Renal cortical epithelial cell (primary cell): ENCODE measurements at regions not wholly inside any gene's neighbourhood (a gene's known extent, or its start where the extent isn't known, plus 50 kb on each side); places are given as distances from the start of the nearest gene placed in this dataset.
"Not testable (repeated sequence)": the region's sequence is repeated elsewhere in the genome, so short reads cannot be mapped to it uniquely, and the experiment has no call there.

Experiments
- DNase-seq: peaks from one replicate; pipeline ENCODE4 v3.0.0-alpha.2; 2011; ENCODE audit warnings: low read depth

- DNase-seq, result no peak
Measured at GRCh38 chr5:54884195-54884536, 101.2 kb downstream of the ESM1 start.

- peak; percentile 49 for DNase-seq
Measured at GRCh38 chr5:54883374-54884194, 101.8 kb downstream of the ESM1 start.

- DNase-seq, result no peak
Measured at GRCh38 chr5:54882841-54883240, 102.6 kb downstream of the ESM1 start.

- peak; percentile 61 for DNase-seq
Measured at GRCh38 chr5:54882101-54882500, 103.3 kb downstream of the ESM1 start.

GRCh38 chr5:54881286-54882005 lies 103.9 kb downstream of the ESM1 start:
- peak; percentile 72 for DNase-seq

GRCh38 chr5:54876976-54877375 lies 108.4 kb downstream of the ESM1 start:
- no peak for DNase-seq

GRCh38 chr5:54876556-54876955 lies 108.8 kb downstream of the ESM1 start:
- DNase-seq, result no peak

GRCh38 chr5:54874337-54875021 lies 110.9 kb downstream of the ESM1 start:
- peak; percentile 66 for DNase-seq

GRCh38 chr5:54873691-54874090 lies 111.7 kb downstream of the ESM1 start:
- no peak for DNase-seq

GRCh38 chr5:54872810-54873209 lies 112.6 kb downstream of the ESM1 start:
- DNase-seq, result no peak

- no peak for DNase-seq
Measured at GRCh38 chr5:54870271-54870670, 115.1 kb downstream of the ESM1 start.

- no peak for DNase-seq
Measured at GRCh38 chr5:54869691-54870090, 115.7 kb downstream of the ESM1 start.

GRCh38 chr5:54868511-54869483 lies 116.6 kb downstream of the ESM1 start:
- no peak for DNase-seq

- peak; percentile 68 for DNase-seq
Measured at GRCh38 chr5:54867310-54867944, 118.0 kb downstream of the ESM1 start.

GRCh38 chr5:54864911-54865515 lies 120.4 kb downstream of the ESM1 start:
- DNase-seq, result not testable (repeated sequence)

- DNase-seq, result no peak
Measured at GRCh38 chr5:54862036-54862435, 123.4 kb downstream of the ESM1 start.

GRCh38 chr5:54861212-54861894 lies 124.0 kb downstream of the ESM1 start:
- DNase-seq, result peak; percentile 26

- DNase-seq, result no peak
Measured at GRCh38 chr5:54860321-54860720, 125.1 kb downstream of the ESM1 start.

GRCh38 chr5:54859316-54859715 lies 126.1 kb downstream of the ESM1 start:
- no peak for DNase-seq
